Esophagus muscularis mucosa (tissue), 4 donors: ENCODE measurements at regions not wholly inside any gene's neighbourhood (a gene's known extent, or its start where the extent isn't known, plus 50 kb on each side); places are given as distances from the start of the nearest gene placed in this dataset.

Source experiments
- DNase-seq: peaks from one replicate; pipeline ENCODE4 v3.0.0-alpha.2; 2017; ENCODE audit errors: extremely low spot score
- H3K27ac ChIP-seq, 4 donors: fragments of 200-600 bp; sonication (generic); replicated peaks in 1 of 4; 1 replicate in 3 of 4; 2 replicates in 1 of 4; pipeline ENCODE4 v1.5.1; 2016 to 2019; ENCODE audit warnings: mild to moderate bottlenecking in 1 of 4
- H3K27me3 ChIP-seq, 4 donors: fragments of 200-600 bp; sonication (generic); one replicate each; pipeline versions ENCODE4 v1.5.1 to v1.6.0; 2016 to 2019
- H3K36me3 ChIP-seq, 4 donors: fragments of 200-600 bp; sonication (generic); one replicate each; pipeline ENCODE4 v1.5.1; 2016 to 2019
- H3K4me1 ChIP-seq, 4 donors: fragments of 200-600 bp; sonication (generic); one replicate each; pipeline ENCODE4 v1.5.1; 2016 to 2019
- H3K4me3 ChIP-seq, 4 donors: fragments of 200-600 bp; sonication (generic); 1 replicate in 2 of 4; 2 replicates in 2 of 4; pipeline ENCODE4 v1.5.1; 2016 to 2019; ENCODE audit warnings: mild to moderate bottlenecking in 4 of 4, moderate library complexity in 1 of 4
- H3K9me3 ChIP-seq, 4 donors: fragments of 200-600 bp; sonication (generic); 1 replicate in 3 of 4; 2 replicates in 1 of 4; pipeline ENCODE4 v1.5.1; 2016 to 2019
- CTCF ChIP-seq, 3 experiments: fragments of 200-600 bp in 2 of 3; fragments of 450-650 bp in 1 of 3; sonication (generic) in 2 of 3; IDR thresholded peaks; one replicate each; pipeline ENCODE4 v1.5.1; 2017 to 2019; ENCODE audit warnings: antibody characterized with exemption in 3 of 3, mild to moderate bottlenecking in 2 of 3, moderate library complexity in 1 of 3
- EP300 ChIP-seq: sonication (generic); formaldehyde crosslinking; IDR thresholded peaks from one replicate; pipeline ENCODE4 v1.6.1; 2017; ENCODE audit warnings: antibody characterized with exemption
- POLR2A ChIP-seq: fragments of 450-650 bp; IDR thresholded peaks from one replicate; pipeline ENCODE4 v1.6.1; 2017; ENCODE audit warnings: antibody characterized with exemption, moderate library complexity, mild to moderate bottlenecking, low read depth
- POLR2AphosphoS5 ChIP-seq, 2 donors: sonication (generic); formaldehyde crosslinking; IDR thresholded peaks; one replicate each; pipeline ENCODE4 v1.6.1; 2017; ENCODE audit warnings: antibody characterized with exemption in 2 of 2
- WGBS: methylation state at CpG from one replicate; pipeline ENCODE4 v1.1.5; 2018; 5-methylcytosine and 5-hydroxymethylcytosine counted together
- intact Hi-C: fragments of 100-400 bp; cut with DNase I; formaldehyde crosslinking; loops from one replicate; pipeline ENCODE4 v1.15.1; 2023

DNA sequence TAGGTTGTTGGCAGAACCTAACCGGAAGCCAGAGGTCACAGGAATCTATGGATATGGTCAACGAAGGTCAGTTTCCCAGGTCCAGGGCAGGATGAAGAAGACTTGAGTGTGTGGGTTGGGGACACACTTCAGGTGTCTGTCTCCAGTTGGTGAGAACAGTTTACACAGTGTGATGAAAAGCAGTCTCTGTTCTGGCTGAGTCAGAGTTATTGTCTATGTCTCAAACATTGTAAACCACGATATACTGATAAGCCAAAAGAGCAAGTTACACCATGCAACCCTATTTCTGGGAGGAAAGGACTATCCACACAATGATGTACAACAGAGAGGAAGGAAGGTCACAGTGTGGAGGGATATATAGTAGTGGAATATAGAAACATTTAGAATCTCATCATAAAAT is 187.1 kb upstream of the C1QTNF7 start:
- intact Hi-C loops: no loop called here

GRCh38 chr4:15242021-15242420 is 185.8 kb upstream of the C1QTNF7 start:
- TF ChIP-seq POLR2AphosphoS5 (IDR thresholded peaks at IDR 0.05) (no peak), EP300 (no peak), POLR2A (no peak), CTCF (IDR thresholded peaks at IDR 0.05) (no peak)
- WGBS: 88% methylated on average over 1 of the region's 1 CpG
- Histone ChIP-seq H3K9me3 (no peaks in the 10 kb centered on the region), H3K36me3 (no peaks in the 10 kb centered on the region), H3K4me1 (peaks cover 7 to 20% (median 13%) of the 10 kb centered on the region in 4 donors), H3K27me3 (no peaks in the 10 kb centered on the region), H3K4me3 (no peak overlapping the region), H3K27ac (no peak overlapping the region)
- no peak for DNase-seq
- intact Hi-C loops: no loop called here

More for the DNA sequence above, 187.1 kb upstream of the C1QTNF7 start:
- no peaks in the 10 kb centered on the region for H3K27me3 ChIP-seq
- H3K4me3 ChIP-seq: no peak overlapping the region
- peak overlapping the region in 1 of 4 donors; percentile 35 for H3K27ac ChIP-seq
- H3K4me1 ChIP-seq: peaks cover 8 to 20% (median 14%) of the 10 kb centered on the region in 4 donors
- no peaks in the 10 kb centered on the region for H3K9me3 ChIP-seq
- DNase-seq: no peak
- no peaks in the 10 kb centered on the region for H3K36me3 ChIP-seq
- TF ChIP-seq EP300: no peak
- no peak for TF ChIP-seq POLR2AphosphoS5 (IDR thresholded peaks at IDR 0.05)
- no peak for TF ChIP-seq POLR2A
- TF ChIP-seq CTCF (IDR thresholded peaks at IDR 0.05): no peak
- 82% methylated on average over 3 of the region's 3 CpGs for WGBS

DNA sequence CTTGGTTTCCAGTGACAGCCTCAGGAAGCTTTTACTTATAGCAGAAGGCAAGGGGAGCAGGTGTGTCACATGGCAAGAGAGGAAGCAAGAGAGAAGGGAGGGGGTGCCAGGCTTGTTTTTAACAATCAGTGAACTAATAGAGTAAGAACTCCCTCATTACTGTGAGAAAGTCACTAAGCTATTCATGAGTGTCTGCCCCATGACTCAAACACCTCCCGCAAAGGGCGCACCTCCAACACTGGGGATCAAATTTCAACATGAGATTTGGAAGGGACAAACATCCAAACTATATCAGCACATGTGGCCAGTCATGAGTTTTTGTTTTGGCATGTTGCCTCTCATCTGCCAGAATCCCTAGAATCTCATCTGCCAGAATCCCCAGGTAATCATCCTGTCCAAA is 183.5 kb upstream of the C1QTNF7 start:
- intact Hi-C loops: no loop called here
- H3K4me3 ChIP-seq: no peak overlapping the region
- 93% methylated on average over 2 of the region's 2 CpGs for WGBS
- no peak for DNase-seq
- peaks cover 3 to 11% (median 7%) of the 10 kb centered on the region in 4 donors for H3K4me1 ChIP-seq
- TF ChIP-seq CTCF (IDR thresholded peaks at IDR 0.05): no peak
- TF ChIP-seq POLR2AphosphoS5 (IDR thresholded peaks at IDR 0.05): no peak
- TF ChIP-seq EP300: no peak
- TF ChIP-seq POLR2A: no peak
- no peaks in the 10 kb centered on the region for H3K36me3 ChIP-seq
- no peaks in the 10 kb centered on the region for H3K9me3 ChIP-seq
- H3K27ac ChIP-seq: no peak overlapping the region
- H3K27me3 ChIP-seq: no peaks in the 10 kb centered on the region

DNA sequence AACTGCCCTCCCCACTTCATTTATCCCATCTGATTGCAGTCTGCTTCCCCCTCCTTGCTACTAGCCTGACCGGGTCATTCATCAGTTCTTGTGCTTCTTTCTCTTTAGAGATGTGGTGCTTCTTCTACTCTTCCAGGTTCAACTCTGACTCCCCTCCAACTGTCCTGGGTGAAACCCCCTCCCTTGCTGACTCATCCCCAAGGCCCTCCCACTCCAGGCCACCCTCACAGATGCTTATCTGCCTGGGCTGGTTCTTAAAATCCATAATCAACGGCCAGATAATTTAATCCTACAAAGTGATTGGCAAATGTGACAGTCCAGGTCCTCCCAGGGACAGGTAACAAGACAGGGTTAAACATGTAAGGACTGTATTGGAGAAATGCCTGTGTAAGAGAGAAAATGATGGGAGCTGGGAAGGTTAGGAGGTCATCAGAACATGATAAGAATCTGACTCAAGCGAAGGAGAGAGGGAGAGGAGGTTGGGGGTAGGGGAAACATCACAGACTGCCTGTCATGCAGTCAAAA is 182.8 kb upstream of the C1QTNF7 start:
- intact Hi-C loops: no loop called here
- H3K9me3 ChIP-seq: no peaks in the 10 kb centered on the region
- peaks cover 0 to 4% (median under 1%) of the 10 kb centered on the region in 4 donors for H3K4me1 ChIP-seq
- no peak for DNase-seq
- no peak overlapping the region for H3K4me3 ChIP-seq
- no peak for TF ChIP-seq EP300
- no peak for TF ChIP-seq CTCF (IDR thresholded peaks at IDR 0.05)
- TF ChIP-seq POLR2A: no peak
- TF ChIP-seq POLR2AphosphoS5 (IDR thresholded peaks at IDR 0.05): no peak
- H3K27me3 ChIP-seq: no peaks in the 10 kb centered on the region
- no peaks in the 10 kb centered on the region for H3K36me3 ChIP-seq
- 81% methylated on average over 3 of the region's 3 CpGs for WGBS
- no peak overlapping the region for H3K27ac ChIP-seq

DNA sequence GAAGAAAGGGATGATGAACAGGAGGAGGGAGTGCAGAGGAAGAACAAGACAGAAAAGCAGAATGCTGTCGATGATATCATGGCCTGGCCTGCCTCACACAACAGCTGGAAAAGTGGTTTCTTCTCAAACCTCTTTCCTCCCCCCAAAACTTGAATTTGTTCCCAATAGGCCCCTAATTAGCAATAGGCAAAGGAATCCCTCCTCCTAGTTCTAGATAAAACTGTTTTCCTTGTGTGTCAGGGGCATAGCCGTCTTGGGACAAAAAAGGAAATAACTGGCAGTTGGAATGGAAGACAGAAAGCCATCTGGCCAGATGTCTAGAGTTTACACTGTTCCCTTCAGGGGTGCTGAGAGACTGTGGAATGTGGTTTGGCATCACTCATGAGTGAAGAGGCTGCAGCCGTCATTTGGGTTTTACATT is 177.8 kb upstream of the C1QTNF7 start:
- Histone ChIP-seq H3K4me3 (no peak overlapping the region), H3K27ac (no peak overlapping the region), H3K27me3 (no peaks in the 10 kb centered on the region), H3K4me1 (no peaks in the 10 kb centered on the region), H3K36me3 (no peaks in the 10 kb centered on the region), H3K9me3 (no peaks in the 10 kb centered on the region)
- 34% methylated on average over 3 of the region's 3 CpGs for WGBS
- no peak for DNase-seq
- TF ChIP-seq POLR2A (no peak), EP300 (no peak), POLR2AphosphoS5 (IDR thresholded peaks at IDR 0.05) (no peak), CTCF (IDR thresholded peaks at IDR 0.05) (no peak)
- intact Hi-C loops: no loop called here
